Left forelimb (tissue), 1 donor: ENCODE measurements at regions not wholly inside any gene's neighbourhood (a gene's known extent, or its start where the extent isn't known, plus 50 kb on each side); places are given as distances from the start of the nearest gene placed in this dataset.
"Not testable (repeated sequence)": the region's sequence is repeated elsewhere in the genome, so short reads cannot be mapped to it uniquely, and the experiment has no call there.

Experiments used
- DNase-seq: peaks from one replicate; pipeline ENCODE4 v3.0.0-alpha.2; 2018; ENCODE audit warnings: low spot score

GRCh38 chr2:88802026-88802425 lies 110.6 kb downstream of the RPIA start:
- DNase-seq: not testable (repeated sequence)

DNA sequence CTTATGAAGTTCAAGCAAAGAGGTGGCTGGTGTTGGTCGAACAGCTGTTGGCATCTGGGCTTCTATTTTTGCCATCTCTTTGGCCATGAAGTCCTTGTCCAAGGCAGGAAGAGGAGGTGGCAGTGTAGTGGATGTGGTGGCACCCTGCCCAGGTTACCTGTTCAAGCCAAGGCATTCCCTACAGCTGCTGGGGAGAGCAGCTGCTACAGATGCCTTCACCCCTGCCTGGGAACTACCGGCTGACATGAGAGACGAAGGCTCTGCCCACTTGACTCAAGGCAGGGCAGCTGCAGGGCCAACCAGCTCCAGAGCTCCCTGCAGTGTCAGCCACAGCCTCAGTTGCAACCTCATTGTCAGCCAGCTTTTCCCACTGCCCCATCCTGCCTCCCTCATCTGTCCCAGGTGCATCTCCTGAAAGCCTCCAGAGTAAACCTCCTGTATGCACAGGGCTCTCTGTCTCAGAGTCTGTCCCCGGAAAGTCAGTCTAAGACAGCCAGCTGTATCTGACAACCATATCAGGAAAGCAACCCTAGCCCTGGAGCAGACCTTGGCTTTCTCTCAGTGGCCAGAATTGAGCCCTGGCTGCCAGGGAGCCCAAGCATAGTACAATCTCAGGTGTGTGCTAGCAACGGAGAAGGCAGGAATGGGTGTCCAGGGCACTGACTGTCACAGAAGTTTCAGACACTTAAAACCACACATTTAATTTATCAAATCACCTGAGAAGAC lies 115.9 kb downstream of the RPIA start:
- DNase-seq: no peak

GRCh38 chr2:88808083-88808482 lies 116.6 kb downstream of the RPIA start:
- DNase-seq: no peak

DNA sequence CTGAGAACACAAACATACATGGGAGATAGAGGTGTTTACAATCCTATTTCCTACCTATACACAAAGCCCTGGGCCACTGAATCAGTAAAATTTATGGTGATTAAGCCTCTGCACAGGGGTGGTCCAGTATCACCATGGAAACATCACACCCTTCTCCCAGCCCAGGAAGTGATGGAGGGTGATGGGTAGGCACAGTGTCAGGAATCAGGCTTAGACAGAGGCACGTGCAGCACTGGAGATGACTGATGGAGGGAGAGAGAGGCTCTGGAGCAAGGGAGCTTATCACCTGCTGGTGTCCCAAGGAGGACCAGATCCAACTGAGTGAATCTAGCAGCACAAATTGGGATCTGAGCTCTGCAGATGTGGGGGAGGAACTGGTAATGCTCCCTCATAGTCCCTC lies 117.2 kb downstream of the RPIA start:
- no peak for DNase-seq

DNA sequence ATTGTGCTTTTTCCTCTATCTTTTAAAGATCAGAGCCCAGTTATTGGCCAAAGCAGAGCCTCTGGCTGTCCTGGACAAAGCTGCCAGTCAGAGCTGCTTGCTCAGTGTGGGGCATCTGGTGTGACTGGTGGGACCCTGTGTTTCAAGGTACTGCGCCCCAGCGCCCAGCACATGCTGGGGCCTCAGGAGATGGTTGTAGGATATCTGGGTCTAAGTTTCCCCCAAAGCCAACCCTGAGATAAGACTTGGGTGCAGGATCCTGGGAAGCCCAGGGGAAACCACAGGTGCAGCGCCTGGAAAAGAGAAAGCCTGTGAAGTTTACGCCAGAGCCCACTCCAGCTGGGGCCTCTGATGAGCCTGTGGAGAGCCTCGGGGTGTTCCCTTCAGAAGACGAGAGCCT lies 117.7 kb downstream of the RPIA start:
- DNase-seq: no peak

- no peak for DNase-seq
Measured at GRCh38 chr2:88810017-88810416, 118.5 kb downstream of the RPIA start.

- no peak for DNase-seq
Measured at GRCh38 chr2:88810488-88810887, 119.0 kb downstream of the RPIA start.

DNA sequence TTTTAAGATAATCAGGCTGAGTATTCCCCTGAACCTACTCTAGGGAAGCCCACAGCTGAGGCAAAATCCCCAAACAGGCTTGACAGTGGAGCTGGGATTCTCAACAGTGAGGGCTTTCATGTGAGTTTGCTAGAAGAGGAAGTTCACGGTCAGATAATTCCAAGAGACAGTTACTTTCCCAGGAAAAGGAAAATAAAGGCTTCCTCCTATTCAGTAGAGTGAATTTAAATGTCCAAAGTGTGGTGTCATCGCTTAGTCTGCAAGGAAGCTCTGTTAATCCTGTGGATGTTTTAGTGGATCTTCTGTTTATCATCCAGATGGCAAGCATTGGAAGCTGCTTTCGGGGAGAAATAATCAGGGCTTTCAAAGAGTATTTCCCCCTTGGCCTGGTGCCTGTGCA lies 119.8 kb downstream of the RPIA start:
- no peak for DNase-seq

DNA sequence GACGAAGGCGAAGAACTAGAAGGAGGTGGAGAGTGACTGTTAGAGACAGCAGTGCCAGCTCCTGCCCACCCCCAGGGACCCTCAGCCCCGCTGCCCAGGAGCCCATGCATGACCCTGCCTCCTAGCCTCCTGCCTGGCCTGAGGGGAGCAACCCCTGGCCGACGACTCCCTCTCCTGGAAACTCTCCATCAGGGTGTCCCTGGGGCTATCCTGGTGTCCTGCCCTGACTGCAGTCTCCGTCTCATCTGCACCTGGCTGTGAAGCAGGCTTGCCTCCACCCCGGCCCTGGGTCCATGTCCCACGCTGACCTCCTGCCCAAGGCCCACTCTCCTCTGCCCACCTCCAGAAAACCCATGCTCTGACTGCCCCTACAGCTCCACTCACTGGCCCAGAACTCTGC lies 120.2 kb downstream of the RPIA start:
- DNase-seq: no peak

GRCh38 chr2:88813612-88814011 lies 122.1 kb downstream of the RPIA start:
- no peak for DNase-seq

DNA sequence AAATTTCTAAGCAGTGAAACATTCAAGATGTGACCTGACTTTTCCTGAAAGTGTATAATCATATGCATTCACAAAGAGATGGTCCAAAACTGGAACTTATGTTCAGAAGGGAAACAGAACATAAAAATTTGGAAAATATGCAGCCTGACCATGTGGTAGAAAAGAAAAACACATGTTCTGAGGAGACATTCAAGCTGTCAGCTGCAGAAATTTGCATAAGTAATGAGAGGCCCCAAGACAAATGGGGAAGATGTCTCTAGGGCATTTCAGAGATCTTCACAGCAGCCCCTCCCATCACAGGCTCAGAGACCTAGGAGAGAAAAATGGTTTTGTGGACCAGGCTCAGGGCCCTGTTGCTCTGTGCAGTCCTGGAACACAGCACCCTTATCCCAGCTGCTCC lies 123.8 kb downstream of the RPIA start:
- no peak for DNase-seq

DNA sequence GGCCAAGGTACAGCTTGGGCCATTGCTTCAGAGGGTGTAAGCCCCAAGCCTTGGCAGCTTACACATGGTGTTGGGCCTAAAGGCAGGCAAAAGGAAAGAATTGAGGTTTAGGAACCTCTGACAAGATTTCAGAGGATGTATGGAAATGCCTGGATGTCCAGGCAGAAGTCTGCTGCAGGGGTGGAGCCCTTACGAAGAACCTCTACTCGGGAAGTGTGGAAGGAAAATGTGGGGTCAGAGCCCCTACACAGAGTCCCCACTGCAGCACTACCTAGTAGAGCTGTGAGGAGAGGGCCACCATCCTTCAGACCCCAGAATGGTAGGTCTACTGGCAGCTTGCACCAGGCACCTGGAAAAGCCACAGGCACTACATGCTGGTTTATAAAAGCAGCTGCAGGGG lies 124.2 kb downstream of the RPIA start:
- no peak for DNase-seq

GRCh38 chr2:88818381-88818780 lies 126.9 kb downstream of the RPIA start:
- no peak for DNase-seq

DNA sequence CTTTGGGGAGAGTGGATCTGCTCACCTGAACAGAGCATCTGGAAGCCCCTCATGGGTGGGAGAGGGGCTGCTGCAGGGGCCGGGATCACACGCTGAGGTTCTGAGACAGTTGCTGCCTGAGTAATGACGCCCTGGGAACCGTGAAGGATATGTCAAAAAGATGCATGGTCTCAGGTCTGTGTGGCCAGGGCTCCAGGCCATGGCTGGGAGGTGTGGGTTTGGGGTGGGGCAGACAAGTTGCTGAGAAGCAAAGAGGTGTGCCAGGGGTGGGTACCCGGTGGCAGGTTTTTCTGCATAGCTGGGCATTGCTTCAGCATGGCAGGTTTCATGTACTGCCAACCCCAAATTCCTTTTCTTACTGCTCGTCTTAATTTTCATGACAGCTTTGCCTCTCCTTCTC lies 133.5 kb downstream of the RPIA start:
- DNase-seq: no peak

DNA sequence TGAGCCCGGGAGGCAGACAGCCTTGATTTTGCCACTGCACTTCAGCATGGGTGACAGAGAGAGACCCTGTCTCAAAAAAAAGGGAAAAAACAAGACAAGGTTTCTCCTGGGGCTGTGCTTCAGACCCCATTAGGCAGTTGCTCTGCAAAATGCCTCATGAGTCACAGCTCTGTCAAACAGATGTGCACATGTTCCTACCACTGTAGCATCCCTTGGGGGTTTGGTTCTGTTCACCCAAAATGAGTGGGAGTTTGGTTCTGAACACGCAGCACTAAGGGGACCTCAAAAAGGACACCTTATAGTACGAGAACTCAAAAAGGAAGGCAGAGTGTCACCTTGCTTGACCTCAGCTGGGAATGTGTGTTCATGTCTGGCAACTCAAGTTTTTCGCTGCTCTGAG lies 134.9 kb downstream of the RPIA start:
- no peak for DNase-seq

DNA sequence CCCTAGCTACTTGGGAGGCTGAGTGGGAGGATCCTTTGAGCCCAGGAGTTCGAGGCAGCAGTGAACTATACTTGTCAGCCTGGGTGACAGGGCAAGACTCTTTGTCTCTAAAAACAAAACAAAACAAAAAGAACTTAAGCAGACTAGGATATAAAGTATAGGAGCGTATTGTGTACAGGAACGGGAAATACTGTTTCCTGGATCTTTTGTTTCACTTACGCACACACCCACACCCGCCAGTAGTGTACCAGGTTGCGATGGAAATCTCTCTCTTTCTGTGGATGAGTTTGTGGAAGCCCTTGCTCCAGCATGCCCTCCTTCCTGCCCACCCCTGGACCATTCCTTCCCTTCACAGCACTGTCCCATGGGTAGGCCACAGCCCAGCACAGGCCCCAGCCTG lies 136.3 kb downstream of the RPIA start:
- no peak for DNase-seq

DNA sequence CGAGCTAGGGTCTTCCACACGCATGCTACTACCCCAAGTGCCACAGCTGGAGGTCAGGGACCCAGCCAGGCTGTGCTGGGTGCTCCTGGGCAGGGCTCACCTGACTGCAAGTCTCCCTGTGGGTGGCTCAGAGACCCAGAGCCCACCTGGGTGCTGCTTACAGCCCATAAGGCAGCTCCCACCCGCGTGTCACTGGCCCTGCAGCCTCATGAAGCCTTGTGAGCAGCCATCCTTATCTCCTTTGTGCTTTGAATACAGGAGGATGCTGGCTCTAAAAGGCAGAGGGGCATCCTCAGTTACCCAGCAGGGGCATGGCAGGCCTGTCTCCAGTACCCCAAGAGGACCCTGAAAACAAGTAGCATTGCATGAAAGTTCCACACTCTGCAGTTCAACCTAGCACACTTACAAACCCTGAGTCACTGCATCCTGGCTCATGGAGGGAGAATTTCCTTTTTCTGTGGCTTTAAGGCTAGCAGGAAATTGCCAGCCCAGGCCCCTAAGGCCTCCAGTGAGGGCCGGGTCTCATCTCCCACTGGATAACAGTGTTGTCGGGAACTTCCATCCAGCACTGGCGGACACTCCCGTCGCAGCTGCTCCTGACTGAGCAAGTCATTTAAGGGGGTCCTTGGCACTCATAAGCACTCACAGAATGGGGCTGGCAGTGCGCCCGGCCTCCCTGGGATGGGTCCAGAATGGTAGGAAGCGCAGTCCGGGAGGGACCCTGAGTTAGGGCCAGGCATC lies 137.1 kb downstream of the RPIA start:
- DNase-seq: no peak

GRCh38 chr2:88829607-88830463 lies 138.4 kb downstream of the RPIA start:
- no peak for DNase-seq

DNA sequence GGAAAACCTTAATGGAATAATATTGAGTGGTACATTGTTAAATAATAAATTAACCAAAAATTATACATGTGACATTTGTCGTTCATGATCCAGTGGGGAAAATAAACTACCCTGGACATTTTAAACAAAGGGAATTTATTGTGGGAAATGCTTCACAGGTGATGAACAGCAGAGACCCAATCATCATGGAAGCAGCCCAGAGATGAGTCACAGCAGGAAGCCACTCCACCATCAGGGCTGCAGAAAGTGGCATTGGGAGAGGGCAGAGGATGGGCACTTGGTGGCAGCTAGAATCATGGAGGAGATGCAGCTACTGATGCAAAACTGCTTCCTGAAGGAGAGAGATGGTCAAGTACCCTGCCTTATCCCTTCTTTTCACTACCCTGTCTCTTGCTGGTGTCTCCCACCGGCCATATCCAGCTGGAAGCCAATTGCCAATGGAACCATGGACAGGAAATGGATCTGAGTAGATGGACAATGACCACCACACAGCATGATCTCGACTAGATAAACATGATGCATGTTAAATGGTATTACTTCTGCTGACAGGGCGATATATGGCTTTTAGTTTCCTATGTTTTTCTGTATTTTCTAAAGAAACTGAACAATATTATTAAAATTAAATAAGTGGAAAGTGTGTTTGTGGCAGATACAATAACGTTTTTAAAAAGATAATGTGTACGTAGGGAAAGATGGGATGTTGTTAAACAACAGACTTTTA lies 139.8 kb downstream of the RPIA start:
- DNase-seq: no peak

DNA sequence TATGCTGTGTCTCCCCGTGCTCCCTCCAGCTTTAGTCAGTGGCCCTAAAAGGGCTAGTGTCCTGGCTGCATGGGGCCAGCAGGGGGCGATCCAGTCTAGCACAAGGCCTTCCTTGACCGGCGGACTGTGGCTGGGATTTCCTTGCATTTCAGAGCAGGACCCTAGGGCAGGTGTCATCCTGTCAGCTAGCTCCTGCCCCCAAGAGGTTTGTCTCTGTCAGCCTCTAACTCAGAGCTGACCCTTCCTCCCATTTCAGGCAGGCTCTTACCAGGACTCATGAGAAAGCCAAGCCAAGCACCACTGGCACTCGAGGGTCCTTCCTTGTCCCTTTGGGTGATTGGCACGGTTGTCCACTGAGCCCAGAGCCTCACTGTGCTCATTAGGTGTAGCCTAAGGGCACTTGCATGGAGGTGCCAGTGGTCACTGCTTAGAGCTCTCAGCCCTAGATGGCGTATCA lies 140.3 kb downstream of the RPIA start:
- DNase-seq: no peak

- no peak for DNase-seq
Measured at GRCh38 chr2:88832311-88832991, 141.0 kb downstream of the RPIA start.

- DNase-seq: no peak
Measured at GRCh38 chr2:88832992-88833389, 141.5 kb downstream of the RPIA start.
